ENCODE measurements at regions not wholly inside any gene's neighbourhood (a gene's known extent, or its start where the extent isn't known, plus 50 kb on each side); places are given as distances from the start of the nearest gene placed in this dataset.

DNA sequence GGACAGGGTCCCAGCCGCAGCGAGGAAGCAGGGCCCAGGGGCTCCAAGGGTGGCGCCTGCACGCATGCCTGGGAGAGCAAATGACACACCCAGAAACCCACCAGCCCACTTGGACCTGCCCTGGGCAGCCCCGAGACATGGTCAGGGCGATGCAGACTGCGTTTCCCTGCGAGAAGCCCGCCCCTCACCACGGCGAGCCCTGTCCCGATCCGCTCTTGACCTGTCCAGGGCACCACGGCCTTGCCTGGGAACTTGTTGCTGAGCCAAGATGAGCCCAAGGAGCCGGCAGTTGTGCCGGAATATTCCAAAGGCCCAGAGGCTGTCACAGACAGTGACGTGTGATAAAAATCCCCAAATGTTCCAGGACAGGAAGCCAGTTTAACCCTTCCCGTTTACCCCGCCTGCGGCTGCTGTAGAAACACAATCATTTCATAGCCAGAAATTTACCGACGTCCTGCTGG, 78.1 kb downstream of the SIK1 start:
- peak; percentile 47 for DNase-seq (ENCODE audit: low read depth)
- TF ChIP-seq, protein P1, sequence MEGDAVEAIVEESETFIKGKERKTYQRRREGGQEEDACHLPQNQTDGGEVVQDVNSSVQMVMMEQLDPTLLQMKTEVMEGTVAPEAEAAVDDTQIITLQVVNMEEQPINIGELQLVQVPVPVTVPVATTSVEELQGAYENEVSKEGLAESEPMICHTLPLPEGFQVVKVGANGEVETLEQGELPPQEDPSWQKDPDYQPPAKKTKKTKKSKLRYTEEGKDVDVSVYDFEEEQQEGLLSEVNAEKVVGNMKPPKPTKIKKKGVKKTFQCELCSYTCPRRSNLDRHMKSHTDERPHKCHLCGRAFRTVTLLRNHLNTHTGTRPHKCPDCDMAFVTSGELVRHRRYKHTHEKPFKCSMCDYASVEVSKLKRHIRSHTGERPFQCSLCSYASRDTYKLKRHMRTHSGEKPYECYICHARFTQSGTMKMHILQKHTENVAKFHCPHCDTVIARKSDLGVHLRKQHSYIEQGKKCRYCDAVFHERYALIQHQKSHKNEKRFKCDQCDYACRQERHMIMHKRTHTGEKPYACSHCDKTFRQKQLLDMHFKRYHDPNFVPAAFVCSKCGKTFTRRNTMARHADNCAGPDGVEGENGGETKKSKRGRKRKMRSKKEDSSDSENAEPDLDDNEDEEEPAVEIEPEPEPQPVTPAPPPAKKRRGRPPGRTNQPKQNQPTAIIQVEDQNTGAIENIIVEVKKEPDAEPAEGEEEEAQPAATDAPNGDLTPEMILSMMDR (conservative IDR thresholded peaks at IDR 0.05; ENCODE audit: low read depth, low read length), result no peak
- H3K4me3 ChIP-seq (ENCODE audit: low read depth, low read length), result no peak overlapping the region

DNA sequence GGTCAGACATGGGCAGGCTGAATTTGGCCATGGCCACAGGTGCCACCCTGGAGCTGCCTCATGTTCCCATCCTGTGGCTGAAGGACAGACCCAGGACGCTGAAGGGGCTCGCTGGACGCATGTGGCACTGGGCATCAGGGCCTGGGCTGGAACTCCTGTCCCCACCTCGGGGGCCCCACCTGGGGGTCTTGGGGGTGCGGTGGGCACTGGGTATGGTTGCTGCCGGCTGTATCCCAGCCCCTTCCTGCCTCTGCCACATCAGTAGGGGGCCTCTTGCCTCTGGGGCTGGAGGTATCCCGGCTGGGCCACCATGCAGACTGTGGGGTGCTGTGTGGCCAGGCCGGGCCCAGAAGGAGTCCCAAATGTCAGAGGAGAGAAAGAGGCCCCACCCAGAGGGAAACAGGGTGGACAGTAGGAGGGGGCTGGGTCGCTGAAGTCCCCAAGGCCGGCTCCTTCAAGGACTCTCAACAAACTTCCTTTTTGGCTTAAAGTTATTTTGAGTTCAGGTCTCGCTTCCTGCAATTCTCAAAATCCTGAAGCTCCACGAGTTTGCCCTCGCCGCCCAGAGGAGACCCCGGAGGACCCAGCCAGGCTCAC, 78.7 kb downstream of the SIK1 start:
- TF ChIP-seq, protein P1 (conservative IDR thresholded peaks at IDR 0.05; ENCODE audit: low read depth, low read length), result no peak
- H3K4me3 ChIP-seq (ENCODE audit: low read depth, low read length), result no peak overlapping the region
- DNase-seq (ENCODE audit: low read depth), result no peak

DNA sequence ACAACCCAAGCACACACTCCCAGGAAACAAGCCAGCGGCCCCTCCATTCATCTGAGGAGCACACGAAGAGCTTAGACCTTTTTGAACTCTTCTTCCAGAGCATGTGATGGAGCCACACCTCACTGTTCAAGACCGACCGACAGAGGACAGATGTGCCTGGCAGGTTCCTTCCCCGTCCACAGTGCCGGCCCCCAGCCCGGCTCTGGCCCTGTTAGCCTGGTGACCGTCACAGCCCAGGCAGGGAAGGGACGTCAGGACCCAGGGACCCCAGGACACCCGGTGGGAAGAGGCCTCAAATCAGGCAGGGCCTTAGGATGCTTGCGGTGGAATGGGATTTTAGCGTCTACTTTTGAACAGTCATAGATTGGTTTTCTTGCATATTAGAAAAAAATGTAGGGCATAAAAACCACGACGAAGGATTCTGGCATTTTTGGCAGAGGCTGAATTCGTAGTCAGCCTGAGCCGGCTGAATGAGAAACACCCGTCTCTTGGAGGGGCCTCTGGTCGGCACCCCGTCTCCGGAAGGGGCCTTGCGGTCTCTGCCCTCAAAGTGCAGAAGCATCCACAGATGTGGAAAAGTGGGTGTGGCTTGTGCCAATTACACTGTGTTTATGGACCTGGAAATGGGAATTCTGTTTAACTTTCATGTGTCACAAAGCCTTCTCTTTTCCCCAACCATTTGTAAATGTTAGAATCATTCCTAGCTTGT, 79.3 kb downstream of the SIK1 start:
- no peak for DNase-seq (ENCODE audit: low read depth)
- TF ChIP-seq, protein P1 (conservative IDR thresholded peaks at IDR 0.05; ENCODE audit: low read depth, low read length), result no peak
- no peak overlapping the region for H3K4me3 ChIP-seq (ENCODE audit: low read depth, low read length)

DNA sequence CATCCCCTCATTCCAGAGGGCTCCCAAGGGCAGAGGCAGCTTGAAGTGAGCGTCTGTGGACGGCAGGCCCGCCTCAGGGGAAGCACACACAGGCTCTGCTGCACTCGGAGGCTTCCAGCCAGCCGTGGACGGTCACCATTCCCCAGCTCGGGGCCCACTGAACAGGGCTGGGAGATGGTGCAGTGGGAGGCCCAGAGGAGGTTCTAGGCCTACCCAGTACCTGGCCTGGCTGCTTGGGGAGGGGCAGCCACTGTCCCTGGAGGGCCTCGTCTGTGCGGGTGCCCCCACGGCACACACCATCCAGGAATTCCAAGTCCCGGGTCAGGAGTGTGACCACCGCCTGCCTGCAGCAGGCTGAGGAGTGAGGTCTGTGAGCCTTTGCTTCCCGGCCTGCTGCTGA, 80.4 kb downstream of the SIK1 start:
- TF ChIP-seq, protein P1 (conservative IDR thresholded peaks at IDR 0.05; ENCODE audit: low read depth, low read length), result no peak
- DNase-seq (ENCODE audit: low read depth), result no peak
- no peak overlapping the region for H3K4me3 ChIP-seq (ENCODE audit: low read depth, low read length)

DNA sequence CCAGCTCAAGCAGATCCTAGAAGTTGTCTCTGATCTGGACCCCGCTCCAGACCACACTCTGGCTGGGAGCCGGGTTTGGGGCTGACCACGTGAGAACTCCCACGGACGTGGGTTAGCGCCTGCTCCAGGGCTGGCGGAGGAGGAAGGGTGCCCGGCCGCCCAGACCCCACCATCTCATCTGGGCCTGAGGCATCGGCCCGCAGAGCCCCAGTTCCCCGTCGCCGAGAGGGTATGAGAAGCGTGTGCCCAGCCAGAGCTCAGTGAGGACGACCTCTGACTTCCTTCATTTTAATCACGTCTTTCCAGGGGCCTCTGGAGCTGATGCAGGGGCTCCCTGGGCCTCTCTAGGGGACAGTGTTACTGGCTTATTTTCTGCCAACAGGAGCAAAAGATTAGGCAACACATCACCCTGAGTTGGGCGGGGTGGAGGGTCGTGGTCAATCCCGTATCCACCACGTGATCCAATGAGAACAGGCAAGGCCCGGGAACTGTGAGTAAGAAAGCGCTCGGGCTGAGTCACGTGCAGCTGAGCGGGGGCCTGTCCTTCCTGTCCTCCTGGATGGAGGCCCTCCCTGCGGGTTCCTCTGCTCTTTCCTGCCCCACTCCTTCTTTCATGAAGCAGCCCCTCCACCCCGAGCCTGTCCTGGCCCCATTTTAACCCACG, 81.1 kb downstream of the SIK1 start:
- peak; percentile 90 for DNase-seq (ENCODE audit: low read depth)
- TF ChIP-seq, protein P1 (conservative IDR thresholded peaks at IDR 0.05; ENCODE audit: low read depth, low read length), result no peak
- H3K4me3 ChIP-seq (ENCODE audit: low read depth, low read length), result no peak overlapping the region

DNA sequence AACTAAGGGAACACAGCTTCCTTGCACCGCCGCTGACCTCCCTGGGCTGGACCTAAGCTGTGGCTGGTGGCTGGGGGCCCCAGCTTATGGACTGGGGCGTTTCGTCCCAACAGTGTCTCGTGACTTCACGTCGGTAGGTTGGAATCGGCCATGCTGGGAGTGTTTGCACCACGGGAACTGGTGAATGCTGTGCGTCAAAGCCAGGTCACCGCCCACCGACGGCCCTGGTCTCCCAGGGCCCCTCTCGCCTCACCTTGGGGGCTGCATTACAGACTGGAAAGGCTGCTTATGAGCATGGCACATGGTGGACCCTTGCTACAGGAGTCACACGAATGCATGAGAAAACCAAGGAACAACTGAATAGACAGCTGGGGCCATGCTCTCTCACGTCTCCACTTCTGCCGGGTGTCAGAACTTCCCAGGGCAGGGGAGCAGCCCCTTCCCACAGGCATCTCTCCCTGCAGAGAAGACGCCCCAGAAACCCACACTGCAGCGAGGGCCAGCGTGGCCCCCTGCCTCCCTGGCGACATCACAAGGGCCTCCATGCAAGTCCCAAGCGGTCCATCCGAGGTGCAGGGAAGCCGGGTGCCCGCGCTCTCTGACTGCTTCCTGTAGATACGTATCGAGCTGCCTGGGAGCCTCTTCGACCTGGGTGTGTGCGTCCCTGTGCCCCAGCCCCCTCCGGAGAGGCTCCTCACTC, 81.7 kb downstream of the SIK1 start:
- TF ChIP-seq, protein P1 (conservative IDR thresholded peaks at IDR 0.05; ENCODE audit: low read depth, low read length), result no peak
- no peak overlapping the region for H3K4me3 ChIP-seq (ENCODE audit: low read depth, low read length)
- DNase-seq (ENCODE audit: low read depth), result no peak

Measured in choroid plexus epithelial cell (primary cell).